C4-2B (cell line): ENCODE measurements at regions not wholly inside any gene's neighbourhood (a gene's known extent, or its start where the extent isn't known, plus 50 kb on each side); places are given as distances from the start of the nearest gene placed in this dataset.

ENCODE experiments used
- H3K27ac ChIP-seq: fragments of 450-650 bp; 2 replicates; pipeline ENCODE4 v1.5.1; 2017
- CTCF ChIP-seq: fragments of 450-650 bp; conservative IDR thresholded peaks from 2 replicates; pipeline ENCODE4 v1.5.1; 2017; ENCODE audit warnings: mild to moderate bottlenecking
- ZFX ChIP-seq: fragments of 450-650 bp; IDR thresholded peaks from 2 replicates; pipeline ENCODE4 v1.6.1; 2017

GRCh38 chr4:189505380-189505779 is 435.3 kb upstream of the FRG1 start:
- no peak overlapping the region for H3K27ac ChIP-seq
- TF ChIP-seq ZFX (no peak), CTCF (no peak)

GRCh38 chr4:189506080-189506479 is 434.6 kb upstream of the FRG1 start:
- H3K27ac ChIP-seq = no peak overlapping the region
- no peak for TF ChIP-seq ZFX
- TF ChIP-seq CTCF = no peak

- TF ChIP-seq CTCF = no peak
- TF ChIP-seq ZFX = no peak
- H3K27ac ChIP-seq = no peak overlapping the region
These were observed 433.6 kb upstream of the FRG1 start for GRCh38 chr4:189507060-189507459.

- H3K27ac ChIP-seq = no peak overlapping the region
- TF ChIP-seq CTCF (no peak), ZFX (no peak)
These were observed 430.1 kb upstream of the FRG1 start for GRCh38 chr4:189510601-189511000.

- no peak overlapping the region for H3K27ac ChIP-seq
- TF ChIP-seq ZFX = no peak
These were observed 429.1 kb upstream of the FRG1 start for GRCh38 chr4:189511581-189511980.

GRCh38 chr4:189513421-189513820 is 427.3 kb upstream of the FRG1 start:
- TF ChIP-seq ZFX = no peak
- TF ChIP-seq CTCF = no peak
- H3K27ac ChIP-seq = no peak overlapping the region

- TF ChIP-seq CTCF (no peak), ZFX (no peak)
- H3K27ac ChIP-seq = no peak overlapping the region
These were observed 426.5 kb upstream of the FRG1 start for GRCh38 chr4:189514209-189514608.

GRCh38 chr4:189516902-189517301 is 423.8 kb upstream of the FRG1 start:
- no peak overlapping the region for H3K27ac ChIP-seq
- TF ChIP-seq CTCF (no peak), ZFX (no peak)
